ENCODE measurements at regions not wholly inside any gene's neighbourhood (a gene's known extent, or its start where the extent isn't known, plus 50 kb on each side); places are given as distances from the start of the nearest gene placed in this dataset.

GRCh38 chr2:16007167-16007934, 67.0 kb downstream of the MYCN start:
- DNase-seq = no peak

GRCh38 chr2:16006537-16007166, 66.3 kb downstream of the MYCN start:
- no peak for DNase-seq

- DNase-seq = no peak
Observed at GRCh38 chr2:16005816-16006536, 65.6 kb downstream of the MYCN start.

- no peak for DNase-seq
Observed at GRCh38 chr2:16005389-16005788, 65.0 kb downstream of the MYCN start.

- DNase-seq = no peak
Observed at GRCh38 chr2:16003809-16004208, 63.5 kb downstream of the MYCN start.

- no peak for DNase-seq
Observed at GRCh38 chr2:16003152-16003551, 62.8 kb downstream of the MYCN start.

GRCh38 chr2:16002575-16002974, 62.2 kb downstream of the MYCN start:
- DNase-seq = no peak

- no peak for DNase-seq
Observed at GRCh38 chr2:16002144-16002543, 61.8 kb downstream of the MYCN start.

GRCh38 chr2:16000642-16001041, 60.3 kb downstream of the MYCN start:
- no peak for DNase-seq

- no peak for DNase-seq
Observed at GRCh38 chr2:15999596-16000469, 59.5 kb downstream of the MYCN start.

- no peak for DNase-seq
Observed at GRCh38 chr2:15997728-15998280, 57.5 kb downstream of the MYCN start.

GRCh38 chr2:15996536-15997423, 56.4 kb downstream of the MYCN start:
- no peak for DNase-seq

All from stimulated activated CD4-positive, alpha-beta T cell treated with anti-CD3 and anti-CD28 coated beads, Interleukin-12 subunit alpha, Interleukin-12 subunit beta, amount 100 ng/mL, for 4 hours (primary cell).